GM19238 (cell line): ENCODE measurements at regions not wholly inside any gene's neighbourhood (a gene's known extent, or its start where the extent isn't known, plus 50 kb on each side); places are given as distances from the start of the nearest gene placed in this dataset.
A peak's percentile ranks its signal among the peaks of the same experiment; 100 is the strongest.

Experiments used
- DNase-seq: peaks from one replicate; pipeline ENCODE4 v3.0.0; 2011; ENCODE audit warnings: low spot score; ENCODE audit not compliant: insufficient read length

DNA sequence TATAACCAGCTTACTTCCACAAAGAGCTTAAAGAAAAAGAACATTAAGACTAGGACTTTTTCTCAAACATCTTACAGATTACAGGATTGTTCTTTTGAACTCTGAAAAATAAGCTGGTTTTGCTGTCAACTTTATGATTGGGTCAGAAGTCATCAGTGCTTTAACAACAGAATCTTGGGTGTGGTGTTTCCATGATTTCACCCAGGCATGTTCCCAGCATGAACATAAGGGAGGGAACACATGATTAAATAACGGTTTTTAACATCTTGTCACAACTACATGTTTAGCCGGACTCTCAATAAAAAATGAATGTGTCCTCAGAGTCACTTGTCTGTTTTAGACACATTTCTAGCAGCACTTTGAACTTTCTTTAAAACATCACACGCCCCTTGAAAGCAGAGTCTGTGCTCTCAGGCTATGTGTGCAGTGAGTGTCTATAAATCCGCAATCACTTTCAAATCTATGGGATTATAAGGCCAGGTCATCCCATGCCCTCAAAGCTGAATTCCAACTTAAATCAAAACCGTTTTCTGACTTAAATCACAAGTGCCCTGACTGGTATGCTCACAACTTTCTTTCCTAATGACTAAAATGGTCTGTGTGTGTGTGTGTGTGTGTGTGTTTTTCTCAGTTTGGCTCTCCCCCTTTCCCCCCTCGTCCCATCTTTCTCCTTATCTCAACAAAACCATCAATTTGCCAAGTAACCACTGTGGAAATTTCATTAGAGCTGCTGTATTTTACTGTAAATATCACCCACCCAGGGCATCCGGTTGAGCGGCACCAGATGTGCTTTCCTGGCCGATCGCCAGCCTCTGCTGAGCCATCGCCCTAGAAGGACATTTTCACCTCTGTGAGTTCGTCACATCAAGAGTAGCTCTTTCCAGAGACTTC lies 216.8 kb upstream of the DTNBP1 start:
- peak; percentile 51 for DNase-seq

DNA sequence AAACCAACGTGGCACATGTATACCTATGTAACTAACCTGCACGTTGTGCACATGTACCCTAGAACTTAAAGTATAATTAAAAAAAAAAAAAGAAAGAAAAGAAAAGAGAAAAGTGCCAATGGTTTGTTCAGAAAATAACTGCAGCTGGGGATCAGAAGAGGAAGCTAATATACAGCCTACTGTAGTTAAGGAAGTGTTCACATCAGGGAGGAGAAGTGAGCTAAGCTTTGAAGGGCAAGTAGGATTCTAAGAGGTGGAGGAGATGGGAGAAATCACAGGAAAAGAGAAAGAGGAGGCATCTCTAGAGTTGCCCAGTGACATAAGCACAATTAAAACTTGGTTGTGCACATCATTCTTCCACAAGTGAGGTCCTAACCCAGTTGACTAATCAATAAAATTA lies 214.4 kb upstream of the DTNBP1 start:
- DNase-seq = no peak

DNA sequence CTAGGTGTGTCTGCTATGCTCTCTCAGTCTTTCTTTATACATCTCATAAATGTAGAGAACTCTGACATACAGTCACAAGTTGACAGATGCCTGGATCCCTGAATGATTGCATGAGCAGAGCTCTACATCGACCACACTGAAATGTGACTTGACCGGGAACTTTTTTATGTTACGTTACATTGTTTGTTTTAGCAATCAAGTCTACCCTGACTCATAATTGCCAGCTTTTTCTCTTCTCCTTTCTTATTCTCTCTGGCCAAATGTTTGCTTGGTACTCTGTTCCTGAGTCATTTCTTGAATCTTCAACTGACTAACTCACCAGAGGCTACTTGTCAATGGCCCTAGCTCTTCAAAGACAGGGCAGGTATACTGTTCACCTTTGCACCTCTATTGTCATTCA lies 213.6 kb upstream of the DTNBP1 start:
- DNase-seq = no peak

DNA sequence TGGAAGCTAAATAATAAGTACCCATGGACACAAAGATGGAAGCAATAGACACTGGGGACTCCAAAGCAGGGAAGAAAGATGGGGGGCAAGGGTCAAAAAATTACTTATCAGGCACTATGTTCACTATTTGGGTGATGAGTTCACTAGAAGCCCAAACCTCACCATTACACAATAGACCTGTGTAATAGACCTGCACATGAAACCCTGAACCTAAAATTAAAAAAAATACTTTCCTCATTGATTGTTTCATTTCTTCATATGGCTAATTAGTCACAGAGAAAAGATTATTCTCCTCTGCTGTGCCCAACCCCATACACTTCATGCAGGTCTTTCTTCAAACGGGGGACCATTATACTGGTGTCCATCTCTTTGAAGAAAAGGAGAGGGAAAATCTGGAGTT lies 213.0 kb upstream of the DTNBP1 start:
- DNase-seq = no peak

DNA sequence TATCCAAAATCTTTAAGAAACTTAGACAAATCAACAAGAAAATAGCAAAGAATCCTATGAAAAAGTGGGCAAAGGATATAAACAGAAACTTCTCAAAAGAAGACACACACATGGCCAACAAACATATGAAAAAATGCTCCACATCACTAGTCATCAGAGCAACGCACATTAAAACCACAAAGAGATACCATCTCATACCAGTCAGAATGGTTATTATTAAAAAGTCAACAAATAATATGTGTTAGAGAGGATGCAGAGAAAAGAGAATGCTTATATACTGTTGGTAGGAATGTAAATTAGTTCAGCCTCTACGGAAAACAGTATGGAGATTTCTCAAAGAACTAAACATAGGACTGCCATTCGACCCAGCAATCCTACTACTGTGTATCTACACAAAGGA lies 212.0 kb upstream of the DTNBP1 start:
- no peak for DNase-seq

DNA sequence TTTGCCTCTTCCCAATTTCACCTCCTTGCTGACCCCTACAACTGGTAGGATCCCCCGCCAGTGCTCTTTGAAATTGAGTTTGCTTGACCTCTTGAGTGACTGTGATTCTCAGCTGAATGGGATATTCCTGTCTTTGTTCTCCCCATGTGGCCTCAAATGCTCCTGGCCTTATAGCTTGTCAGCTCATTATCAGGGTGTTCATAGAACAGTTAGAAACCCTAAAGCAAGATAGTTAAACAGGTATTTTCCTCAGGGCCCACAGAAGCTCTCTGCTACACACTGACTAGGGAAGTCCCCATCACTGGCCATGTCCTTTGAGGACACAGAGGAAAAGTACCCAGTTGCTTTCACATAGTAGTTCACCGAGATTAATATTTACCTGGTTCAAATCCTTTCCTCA lies 211.5 kb upstream of the DTNBP1 start:
- no peak for DNase-seq

DNA sequence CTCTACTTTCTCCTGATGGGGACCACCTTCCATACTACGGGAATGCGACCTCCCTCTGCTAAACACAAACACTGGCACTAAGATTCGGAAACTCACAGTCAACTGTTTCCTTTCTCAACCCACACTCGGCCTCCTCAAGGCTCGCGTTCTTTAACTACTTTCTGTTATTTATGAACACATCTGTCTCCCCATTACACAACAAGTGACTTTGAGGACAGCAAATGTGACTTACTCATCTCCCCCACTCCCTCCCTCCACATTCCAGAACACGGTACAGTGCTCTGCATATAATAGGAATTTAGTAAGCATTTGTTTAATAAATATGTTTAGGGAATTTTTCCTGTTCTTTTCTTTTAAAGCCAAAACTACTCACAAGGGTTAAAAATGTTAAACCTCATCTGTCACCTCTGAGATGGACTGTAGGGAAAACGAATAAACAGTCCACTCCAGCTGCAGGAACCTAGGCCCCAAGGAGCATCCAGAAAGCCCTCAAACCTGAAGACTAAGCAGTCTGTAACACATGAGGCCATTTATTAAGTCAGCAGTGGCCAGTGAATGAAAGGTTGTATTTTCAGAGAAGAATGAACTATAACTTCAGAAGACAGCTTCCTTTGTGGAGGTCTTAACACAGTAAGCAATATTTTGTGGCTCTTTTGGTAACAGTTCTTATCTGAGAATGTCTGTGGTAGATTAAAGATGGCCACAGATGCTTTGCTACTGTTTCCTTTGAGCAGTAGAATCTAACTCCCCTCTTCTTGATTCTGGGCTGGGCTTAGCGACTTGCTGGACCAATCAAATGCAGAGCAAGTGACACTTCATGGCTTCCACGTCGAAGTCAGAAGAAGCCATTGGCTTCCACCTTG lies 209.6 kb upstream of the DTNBP1 start:
- no peak for DNase-seq

DNA sequence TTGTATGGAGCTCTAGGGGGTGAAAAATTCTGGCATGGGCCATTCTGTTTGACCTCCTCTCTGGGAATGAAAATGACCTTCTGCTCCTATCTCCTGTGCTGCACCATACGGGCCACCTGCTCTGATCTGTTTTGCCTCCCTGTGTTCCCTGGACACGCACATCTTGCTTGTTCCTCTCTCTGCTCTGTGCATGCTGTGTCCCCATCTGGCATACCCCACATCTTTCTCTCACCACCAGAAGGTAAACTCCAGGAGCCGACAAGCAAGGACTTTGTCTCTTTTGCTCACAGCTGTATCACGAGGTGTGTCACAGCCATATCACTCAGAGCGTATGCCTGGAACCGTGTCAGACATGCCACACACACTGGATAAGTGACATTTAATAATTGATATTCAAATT lies 208.4 kb upstream of the DTNBP1 start:
- no peak for DNase-seq

DNA sequence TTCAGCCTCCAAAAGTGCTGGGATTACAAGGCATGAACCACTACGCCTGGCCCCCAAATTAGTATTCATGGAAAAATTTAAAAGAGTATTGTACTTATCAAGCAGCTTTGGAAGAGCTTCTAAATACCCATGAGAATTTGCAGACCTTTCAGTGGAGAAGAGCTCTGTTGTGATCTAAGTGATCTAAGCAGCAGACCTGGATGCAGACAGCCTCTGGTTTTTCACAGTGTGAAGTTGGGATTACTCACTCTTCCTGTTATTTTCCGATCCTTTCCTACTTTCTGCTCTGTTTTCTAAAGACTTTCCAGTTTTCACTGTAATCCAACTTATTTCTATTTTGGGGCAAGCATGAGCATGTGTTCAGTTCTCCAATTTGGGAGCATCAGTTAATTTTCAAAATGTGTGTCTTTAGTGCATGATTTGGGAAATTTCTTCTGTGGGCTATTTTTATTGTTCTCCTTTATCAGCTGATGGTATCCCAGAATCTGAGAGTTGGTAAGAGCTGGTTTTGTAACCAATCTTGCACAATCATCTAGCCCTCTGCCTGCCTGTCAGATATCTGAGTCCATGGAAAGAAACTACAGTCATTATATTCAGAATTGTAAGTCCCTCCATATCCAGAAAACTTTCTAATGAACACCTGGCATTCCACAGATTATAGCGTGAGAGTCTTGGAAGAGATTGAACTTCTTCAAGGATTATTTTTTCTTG lies 207.7 kb upstream of the DTNBP1 start:
- no peak for DNase-seq

DNA sequence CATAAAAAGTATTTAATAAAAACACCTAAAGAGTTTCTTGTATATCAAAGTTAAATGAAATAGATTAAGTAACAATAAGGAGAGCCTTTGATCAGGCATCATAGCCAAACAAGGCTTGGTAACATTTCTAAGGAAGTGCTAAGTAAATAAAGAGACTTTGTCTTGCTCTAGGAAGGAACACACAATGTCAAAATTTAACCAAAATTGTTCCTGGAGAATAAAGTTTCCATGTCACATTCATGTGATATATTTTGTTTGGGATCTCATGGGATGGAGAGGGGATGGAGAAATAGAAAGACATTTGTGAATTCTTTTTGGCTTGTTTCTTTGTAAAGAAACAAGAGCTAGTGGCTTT lies 201.9 kb upstream of the DTNBP1 start:
- no peak for DNase-seq

DNA sequence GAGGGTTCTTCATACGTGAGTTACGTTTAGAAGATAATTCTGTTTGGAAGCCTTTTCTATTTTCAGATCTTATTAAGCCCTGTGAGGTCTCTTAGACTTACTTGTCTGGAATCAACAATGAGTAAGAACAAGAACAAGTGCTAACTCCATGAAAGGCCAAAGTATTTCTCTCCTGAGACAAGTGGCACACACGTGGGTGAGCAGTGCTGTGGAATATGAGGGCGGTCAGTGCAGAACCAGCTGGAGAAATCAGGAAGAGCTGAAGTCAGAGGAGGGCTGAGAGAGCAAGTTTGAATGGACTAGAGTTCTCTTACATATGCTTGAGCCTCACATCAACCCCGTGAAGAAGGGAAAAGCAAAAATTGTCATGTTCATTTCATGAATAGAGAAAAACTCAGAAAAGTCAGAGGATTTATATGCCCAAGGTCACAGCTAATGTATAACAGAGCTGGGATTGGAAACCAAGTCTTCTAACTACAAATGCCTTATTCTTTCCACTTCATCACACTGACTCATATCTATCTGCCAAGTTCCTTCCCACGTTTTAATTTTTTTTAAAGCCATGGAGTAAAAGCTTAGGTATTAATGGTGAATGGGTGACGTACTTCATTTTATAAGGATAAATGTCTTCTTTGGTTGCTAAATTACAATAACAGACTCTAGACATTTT lies 201.3 kb upstream of the DTNBP1 start:
- no peak for DNase-seq

DNA sequence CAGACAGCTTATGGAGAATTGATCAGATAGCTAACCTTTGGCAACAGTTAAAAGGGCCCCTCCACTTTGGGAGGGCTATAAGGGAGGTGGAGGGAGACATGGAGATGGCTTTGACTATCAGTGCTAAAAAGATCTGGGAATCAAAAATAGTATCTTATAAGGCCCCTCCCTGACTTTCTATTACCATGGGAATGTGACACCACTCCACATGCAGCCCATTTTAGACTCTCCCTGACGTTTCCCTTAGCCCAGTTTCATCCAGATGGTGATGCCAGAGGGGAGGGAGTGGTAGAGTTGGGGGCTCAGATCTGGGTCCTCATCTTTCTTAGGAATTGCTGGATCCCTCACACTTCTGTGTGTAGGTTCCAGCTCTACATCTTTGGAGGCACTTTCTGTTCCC lies 200.0 kb upstream of the DTNBP1 start:
- no peak for DNase-seq

DNA sequence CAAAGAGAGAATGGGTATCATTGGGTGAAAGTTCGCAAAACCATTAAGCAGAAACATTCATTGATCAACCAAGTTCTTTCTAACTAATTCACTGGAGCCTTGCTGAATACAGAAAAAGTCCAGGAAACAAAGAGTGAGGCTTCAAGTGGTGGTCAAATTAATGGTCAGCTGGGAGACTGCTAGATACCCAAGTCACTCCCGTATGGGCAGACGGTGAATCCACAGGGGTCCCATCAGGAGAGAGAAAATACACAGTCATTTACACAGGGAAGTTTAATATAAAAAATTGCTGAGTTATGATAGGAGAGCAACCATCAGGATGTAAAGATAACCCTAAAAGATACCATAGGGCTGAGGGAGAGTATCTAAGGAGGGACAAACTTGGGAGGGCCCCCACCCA lies 198.7 kb upstream of the DTNBP1 start:
- no peak for DNase-seq

DNA sequence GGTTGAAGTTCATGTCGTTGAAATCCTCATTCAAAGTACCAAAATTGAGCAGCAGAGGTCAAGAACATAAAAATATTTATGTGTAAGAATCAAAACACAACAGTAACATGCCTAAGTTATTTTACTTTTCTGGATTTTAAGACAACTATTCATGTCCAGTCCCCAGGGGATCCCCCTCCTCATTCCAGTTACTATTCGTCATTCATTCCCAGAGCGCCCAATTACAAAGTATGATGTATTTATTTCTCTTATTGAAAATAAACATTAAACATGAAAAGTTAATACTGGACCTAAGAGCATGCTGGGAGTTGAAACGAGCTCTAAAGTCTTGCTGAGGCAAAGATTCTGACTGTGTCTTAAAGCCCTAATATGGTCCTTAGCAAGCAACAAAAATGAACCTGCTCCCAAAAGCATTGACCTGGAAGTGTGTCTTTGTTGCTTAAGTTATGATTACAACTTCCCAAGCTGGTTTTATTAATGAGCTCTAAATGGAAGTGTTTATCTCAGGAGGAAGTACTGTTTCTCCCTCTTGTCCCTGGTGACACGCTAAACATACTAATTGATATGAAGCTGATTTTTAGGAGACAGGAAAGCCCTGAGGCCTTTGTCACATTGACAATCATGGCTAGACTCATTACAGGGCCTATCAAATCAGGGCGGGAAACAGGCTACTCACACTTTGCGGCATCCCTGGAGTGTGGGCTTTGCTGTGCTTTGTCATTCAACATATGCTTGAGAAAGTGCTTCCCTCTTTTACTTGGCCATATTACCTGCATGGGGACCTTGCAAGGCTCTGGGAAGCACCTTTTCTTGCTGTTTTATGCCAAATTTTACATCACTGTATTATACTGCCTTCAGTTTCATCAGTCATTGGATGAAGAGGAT lies 192.2 kb upstream of the DTNBP1 start:
- no peak for DNase-seq

DNA sequence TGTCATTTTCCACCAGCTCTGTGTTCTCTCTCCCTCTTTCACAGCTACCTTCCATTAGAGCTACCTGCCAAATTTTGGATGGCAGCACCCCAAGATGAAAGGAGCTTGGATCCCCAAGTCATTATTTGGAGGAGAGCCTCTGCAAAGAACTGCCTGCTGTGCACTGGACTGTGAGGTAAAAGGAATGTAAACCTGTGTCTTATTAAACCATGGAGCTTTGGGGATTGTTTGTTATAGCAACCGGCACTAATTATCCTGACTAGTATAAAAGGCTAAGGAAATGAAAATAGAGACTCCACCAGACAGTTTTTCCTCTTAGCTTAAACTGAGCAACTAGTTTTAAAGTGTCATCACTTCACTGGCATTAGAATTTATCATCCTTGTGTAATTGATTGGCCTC lies 191.6 kb upstream of the DTNBP1 start:
- no peak for DNase-seq

DNA sequence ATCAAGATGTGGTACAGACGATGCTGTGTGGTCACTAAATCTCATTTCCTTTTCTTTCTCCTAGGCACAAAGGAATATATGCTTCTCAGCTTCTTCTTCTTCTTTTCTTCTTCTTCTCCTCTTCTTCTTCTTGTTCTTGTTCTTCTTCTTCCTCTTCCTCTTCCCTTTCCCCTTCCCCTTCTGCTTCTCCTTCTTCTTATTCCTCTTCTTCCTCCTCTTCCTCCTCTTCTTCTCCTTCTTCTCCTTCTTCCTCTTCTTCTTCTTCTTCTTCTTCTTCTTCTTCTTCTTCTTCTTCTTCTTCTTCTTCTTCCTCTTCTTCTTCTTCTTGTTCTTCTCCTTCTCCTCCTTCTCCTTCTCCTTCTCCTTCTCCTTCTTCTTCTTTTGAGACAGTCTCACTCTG lies 190.4 kb upstream of the DTNBP1 start:
- no peak for DNase-seq

DNA sequence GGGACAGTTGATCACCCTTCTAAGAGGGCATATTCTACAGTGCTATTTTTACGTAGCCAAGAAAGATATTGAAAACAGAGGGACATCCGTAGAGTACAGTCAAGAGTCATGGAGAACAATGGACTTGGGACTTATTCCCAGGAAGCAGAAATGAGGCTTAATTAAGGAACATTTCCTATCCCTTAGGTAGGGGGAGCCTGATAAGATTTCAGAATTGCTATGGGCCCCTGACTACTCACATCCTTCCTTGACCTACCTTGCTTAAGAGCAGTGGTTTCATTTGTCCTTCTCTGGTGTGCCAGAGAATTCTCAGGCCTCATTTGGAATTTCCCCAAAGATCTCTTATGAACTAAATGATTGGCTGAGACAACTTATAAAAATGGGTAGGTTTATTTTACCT lies 189.5 kb upstream of the DTNBP1 start:
- DNase-seq = no peak

DNA sequence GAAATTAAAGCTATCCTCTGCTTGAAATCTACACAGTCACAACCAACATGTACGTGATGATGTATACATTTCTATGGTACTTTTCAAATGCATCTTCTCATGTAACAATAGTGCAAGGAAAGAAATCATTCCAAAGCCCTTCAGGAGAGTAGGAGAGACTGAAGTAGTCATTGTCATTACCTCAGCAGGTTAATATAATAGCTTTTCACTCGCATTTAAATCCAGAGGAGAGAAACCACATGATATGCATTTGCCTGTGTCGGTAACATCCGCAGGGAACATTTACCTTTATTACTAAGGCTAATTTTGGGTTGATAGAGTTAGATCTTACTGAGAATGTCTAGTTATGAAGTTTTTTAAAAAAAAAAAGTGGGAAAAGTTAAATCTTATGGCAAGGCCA lies 186.6 kb upstream of the DTNBP1 start:
- no peak for DNase-seq

DNA sequence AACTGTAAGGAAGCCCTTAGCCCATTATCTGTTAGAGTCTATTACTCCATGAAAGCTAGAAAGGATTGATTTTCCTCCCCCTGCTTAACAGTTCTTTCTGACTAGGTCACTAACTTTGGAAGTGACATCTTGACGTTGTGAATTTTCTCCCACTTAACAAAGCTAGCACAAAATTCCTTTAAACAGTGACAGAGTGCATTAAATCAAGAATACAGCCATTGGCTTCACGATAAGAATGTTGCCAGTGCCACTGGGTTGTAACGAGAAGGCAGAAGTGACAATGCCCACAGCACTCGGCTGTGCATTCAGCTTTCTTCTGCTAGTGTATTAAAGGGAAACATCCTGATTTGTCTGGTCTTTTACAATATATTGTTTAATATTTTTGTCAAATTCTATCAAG lies 182.7 kb upstream of the DTNBP1 start:
- no peak for DNase-seq

DNA sequence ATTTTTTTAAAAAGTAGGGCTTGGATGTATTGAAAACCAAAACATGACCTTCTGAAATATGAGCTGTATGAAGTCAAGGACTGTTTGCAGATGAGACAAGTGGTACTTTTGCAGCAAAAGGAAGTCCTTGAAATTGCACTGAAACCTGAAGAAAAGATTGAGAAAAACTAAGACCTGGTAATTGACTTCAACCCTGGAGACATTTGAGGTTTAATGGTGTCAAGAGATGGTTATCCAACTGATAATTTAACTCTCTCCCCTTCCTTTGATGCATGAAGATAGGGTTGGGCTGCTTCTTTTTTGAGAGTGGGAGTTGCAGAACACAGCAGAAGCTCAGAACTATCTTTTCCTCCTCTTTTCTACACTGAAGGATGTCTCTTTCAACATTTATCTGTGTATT lies 180.9 kb upstream of the DTNBP1 start:
- no peak for DNase-seq

DNA sequence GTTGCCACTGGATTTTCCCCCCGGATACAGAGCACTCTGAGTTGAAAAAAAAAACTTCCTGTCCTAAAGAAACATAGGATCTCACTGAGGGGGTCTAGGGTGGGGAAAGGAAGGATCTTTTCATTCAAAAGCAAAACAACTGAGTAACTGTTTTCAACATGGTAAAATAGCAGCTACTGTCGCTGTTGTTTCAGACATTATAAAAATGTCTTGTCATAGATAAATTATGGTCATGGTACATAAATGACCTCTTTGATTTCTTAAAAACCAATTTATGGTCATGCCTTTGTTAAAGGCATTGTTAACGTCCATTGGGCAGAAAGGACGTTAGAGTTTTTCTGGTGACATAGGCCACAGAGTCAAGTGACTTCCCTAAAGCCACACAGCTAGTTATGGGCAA lies 180.4 kb upstream of the DTNBP1 start:
- DNase-seq = no peak
